Parathyroid adenoma (tissue), 2 donors: ENCODE measurements at regions not wholly inside any gene's neighbourhood (a gene's known extent, or its start where the extent isn't known, plus 50 kb on each side); places are given as distances from the start of the nearest gene placed in this dataset.
A peak's percentile ranks its signal among the peaks of the same experiment; 100 is the strongest.

Experiments
- H2AFZ ChIP-seq: fragments of 300-600 bp; sonication (generic); one replicate; pipeline ENCODE4 v1.7.0; 2017; ENCODE audit warnings: antibody characterized with exemption, mild to moderate bottlenecking
- H3K27ac ChIP-seq: fragments of 300-600 bp; sonication (generic); one replicate; pipeline ENCODE4 v1.7.0; 2017
- H3K27me3 ChIP-seq: fragments of 300-600 bp; sonication (generic); one replicate; pipeline ENCODE4 v1.7.0; 2017; ENCODE audit warnings: low read length; ENCODE audit not compliant: control insufficient read depth, insufficient read depth
- H3K36me3 ChIP-seq: fragments of 300-600 bp; sonication (generic); one replicate; pipeline ENCODE4 v1.7.0; 2017; ENCODE audit warnings: low read length; ENCODE audit not compliant: control insufficient read depth, insufficient read depth
- H3K4me1 ChIP-seq: fragments of 300-600 bp; sonication (generic); one replicate; pipeline ENCODE4 v1.7.0; 2017; ENCODE audit warnings: control low read depth
- H3K4me2 ChIP-seq: fragments of 300-600 bp; sonication (generic); one replicate; pipeline ENCODE4 v1.7.0; 2017; ENCODE audit warnings: low read length
- H3K4me3 ChIP-seq: fragments of 300-600 bp; sonication (generic); one replicate; pipeline ENCODE4 v1.7.0; 2017; ENCODE audit warnings: low read depth, low read length
- H3K79me2 ChIP-seq: fragments of 300-600 bp; sonication (generic); one replicate; pipeline ENCODE4 v1.7.0; 2017; ENCODE audit warnings: control low read depth
- H3K9ac ChIP-seq: fragments of 300-600 bp; sonication (generic); one replicate; pipeline ENCODE4 v1.7.0; 2017; ENCODE audit warnings: mild to moderate bottlenecking
- H3K9me3 ChIP-seq: fragments of 300-600 bp; sonication (generic); one replicate; pipeline ENCODE4 v1.7.0; 2017; ENCODE audit warnings: low read length; ENCODE audit not compliant: control insufficient read depth
- CTCF ChIP-seq: fragments of 300-600 bp; sonication (generic); IDR thresholded peaks from one replicate; pipeline ENCODE4 v1.7.0; 2017; ENCODE audit warnings: antibody characterized with exemption, mild to moderate bottlenecking
- donor health status: primary hyperparathyroidism.

DNA sequence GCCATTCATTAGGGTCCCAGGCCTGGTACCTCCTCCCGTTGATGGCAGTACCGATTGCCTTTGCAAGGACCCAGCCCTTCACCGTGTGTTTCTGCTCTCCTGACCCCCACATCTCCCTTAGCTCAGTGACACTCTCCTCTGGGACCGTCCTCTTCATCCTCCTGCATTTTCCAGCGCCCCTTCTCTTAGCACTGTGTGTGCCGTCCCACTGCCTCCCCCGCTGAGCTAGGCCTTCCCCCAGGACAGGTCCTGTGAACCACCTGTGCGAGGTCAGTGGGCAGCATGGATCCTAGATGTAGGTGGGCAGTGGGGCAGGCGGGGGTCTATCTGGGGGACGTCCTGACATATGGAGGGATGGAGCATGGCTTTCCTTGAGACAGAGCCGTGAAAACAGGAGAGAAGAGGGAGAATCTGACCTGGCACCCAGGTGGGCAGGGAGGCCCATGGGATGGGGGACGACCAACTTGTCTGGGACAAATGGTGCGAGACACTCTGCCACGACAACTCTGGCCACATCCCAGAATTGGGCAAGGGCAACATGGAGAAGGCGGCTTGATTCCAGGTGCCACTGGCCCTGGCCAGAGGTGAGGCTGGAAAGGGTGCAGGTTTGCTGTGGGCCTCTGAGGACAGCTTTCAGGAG, 87.7 kb upstream of the ALDH1L1 start:
- no peak overlapping the region for H3K27ac ChIP-seq
- H3K4me3 ChIP-seq: no peak overlapping the region
- H3K79me2 ChIP-seq: no peaks in the 10 kb centered on the region
- no peak overlapping the region for H3K4me2 ChIP-seq
- H3K27me3 ChIP-seq: no peaks in the 10 kb centered on the region
- no peak overlapping the region for H3K9ac ChIP-seq
- peak overlapping the region; percentile 72 for H2AFZ ChIP-seq
- no peaks in the 10 kb centered on the region for H3K9me3 ChIP-seq
- no peaks in the 10 kb centered on the region for H3K36me3 ChIP-seq
- no peak for TF ChIP-seq CTCF
- peaks cover 5% of the 10 kb centered on the region for H3K4me1 ChIP-seq

DNA sequence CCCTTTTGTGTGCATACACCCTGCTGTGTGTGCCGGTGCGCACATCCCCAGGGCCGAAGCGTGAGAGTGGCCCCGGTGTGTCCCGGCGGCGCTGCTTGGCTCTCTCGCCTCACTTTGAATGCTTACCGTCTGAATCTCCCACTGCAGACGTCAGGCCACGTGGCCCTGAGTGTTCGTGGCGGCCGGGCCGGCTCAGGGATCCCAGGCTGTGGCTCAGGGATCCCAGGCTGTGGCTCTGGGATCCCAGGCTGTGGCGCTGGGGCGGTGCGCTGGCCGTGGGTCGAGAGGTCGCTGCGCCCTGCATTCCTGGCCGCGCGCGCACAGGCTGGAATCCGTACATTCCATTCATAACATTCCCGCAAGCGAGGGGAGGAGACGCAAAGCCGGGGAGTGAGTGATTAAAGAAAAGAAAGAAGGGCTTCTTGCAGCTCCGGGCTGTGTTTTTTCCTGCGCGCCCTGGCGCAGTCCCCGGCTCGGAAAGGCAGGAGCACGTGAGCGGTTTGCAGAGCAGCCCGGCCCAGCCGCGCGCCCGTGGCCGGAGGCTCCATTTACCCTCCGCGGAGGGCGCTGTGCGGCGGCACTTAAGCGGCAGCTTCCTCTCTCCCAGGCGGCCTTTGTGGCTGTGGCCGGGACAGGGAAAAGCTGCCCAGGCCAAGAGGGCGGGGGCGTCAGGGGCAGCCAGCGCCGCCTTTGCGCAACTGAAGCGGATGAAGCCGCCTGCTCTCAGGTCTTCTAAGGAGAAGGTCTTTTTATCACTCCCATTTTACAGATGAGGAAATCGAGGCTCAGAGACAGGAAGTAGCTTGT, 87.0 kb upstream of the ALDH1L1 start:
- TF ChIP-seq CTCF: no peak
- Histone ChIP-seq H3K9me3 (no peaks in the 10 kb centered on the region), H3K9ac (no peak overlapping the region), H2AFZ (peak overlapping the region; percentile 72), H3K27me3 (no peaks in the 10 kb centered on the region), H3K79me2 (no peaks in the 10 kb centered on the region), H3K4me3 (peak overlapping the region; percentile 44), H3K27ac (no peak overlapping the region), H3K4me1 (peaks cover 5% of the 10 kb centered on the region), H3K4me2 (peak overlapping the region; percentile 71), H3K36me3 (no peaks in the 10 kb centered on the region)

- Histone ChIP-seq H3K36me3 (no peaks in the 10 kb centered on the region), H2AFZ (no peak overlapping the region), H3K4me1 (peaks cover 5% of the 10 kb centered on the region), H3K9ac (no peak overlapping the region), H3K9me3 (no peaks in the 10 kb centered on the region), H3K79me2 (no peaks in the 10 kb centered on the region), H3K27ac (no peak overlapping the region), H3K4me2 (peak overlapping the region; percentile 71), H3K4me3 (no peak overlapping the region), H3K27me3 (no peaks in the 10 kb centered on the region)
- no peak for TF ChIP-seq CTCF
These were observed 86.4 kb upstream of the ALDH1L1 start for GRCh38 chr3:126266850-126267168.

DNA sequence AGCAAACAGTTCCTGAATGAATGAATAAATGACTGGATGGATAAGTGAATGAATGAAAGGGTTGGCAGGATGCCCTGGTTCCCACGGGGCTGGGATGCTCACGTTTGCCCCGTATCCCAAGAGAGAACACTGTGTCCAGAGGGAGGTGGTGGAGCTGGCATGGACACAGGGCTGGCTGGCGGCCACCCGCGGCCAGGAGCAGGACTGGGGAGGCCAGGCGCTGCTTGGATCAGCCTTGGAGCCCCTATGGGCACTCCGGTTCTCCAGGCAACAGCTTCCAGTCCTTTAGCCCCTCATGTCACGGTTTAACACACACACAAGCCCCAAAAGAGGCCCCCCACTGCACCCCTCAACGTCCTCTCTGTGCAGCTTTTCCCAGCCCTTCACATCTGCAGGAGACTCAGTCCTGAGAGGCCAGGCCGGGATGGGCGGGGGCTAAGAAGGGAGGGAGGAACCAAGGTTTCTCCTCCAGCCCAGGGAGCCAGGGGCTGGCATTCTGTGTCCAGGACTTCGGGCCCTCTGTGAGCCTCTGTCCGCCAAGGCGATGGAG, 86.0 kb upstream of the ALDH1L1 start:
- Histone ChIP-seq H3K4me2 (no peak overlapping the region), H3K9ac (no peak overlapping the region), H3K27ac (no peak overlapping the region), H3K27me3 (no peaks in the 10 kb centered on the region), H3K4me1 (peaks cover 5% of the 10 kb centered on the region), H3K79me2 (no peaks in the 10 kb centered on the region), H3K9me3 (no peaks in the 10 kb centered on the region), H3K4me3 (no peak overlapping the region), H3K36me3 (no peaks in the 10 kb centered on the region), H2AFZ (no peak overlapping the region)
- no peak for TF ChIP-seq CTCF
